DMS53 treated with DMSO at 0.1 percent for 48 hours (cell line): ENCODE measurements at regions not wholly inside any gene's neighbourhood (a gene's known extent, or its start where the extent isn't known, plus 50 kb on each side); places are given as distances from the start of the nearest gene placed in this dataset.

Experiments used
- DNase-seq: peaks from one replicate; lab custom pipeline; 2025; ENCODE audit not compliant: unreplicated experiment; lab: John Stamatoyannopoulos, UW

GRCh38 chr12:13597837-13598236 is 383.6 kb downstream of the GRIN2B start:
- no peak for DNase-seq

GRCh38 chr12:13597166-13597565 is 384.2 kb downstream of the GRIN2B start:
- no peak for DNase-seq

- no peak for DNase-seq
Measured at GRCh38 chr12:13596714-13597113, 384.7 kb downstream of the GRIN2B start.

- DNase-seq: no peak
Measured at GRCh38 chr12:13595536-13596443, 385.6 kb downstream of the GRIN2B start.

GRCh38 chr12:13594731-13595514 is 386.5 kb downstream of the GRIN2B start:
- DNase-seq: no peak

- DNase-seq: no peak
Measured at GRCh38 chr12:13592063-13592942, 389.1 kb downstream of the GRIN2B start.

- no peak for DNase-seq
Measured at GRCh38 chr12:13591488-13591887, 389.9 kb downstream of the GRIN2B start.

- no peak for DNase-seq
Measured at GRCh38 chr12:13591059-13591458, 390.3 kb downstream of the GRIN2B start.

GRCh38 chr12:13588574-13588973 is 392.0 kb downstream of the EMP1 start:
- no peak for DNase-seq

- no peak for DNase-seq
Measured at GRCh38 chr12:13587721-13588390, 391.3 kb downstream of the EMP1 start.

GRCh38 chr12:13586361-13586760 is 389.8 kb downstream of the EMP1 start:
- DNase-seq: no peak

GRCh38 chr12:13584541-13584940 is 388.0 kb downstream of the EMP1 start:
- DNase-seq: no peak

GRCh38 chr12:13583630-13584029 is 387.1 kb downstream of the EMP1 start:
- no peak for DNase-seq

- DNase-seq: no peak
Measured at GRCh38 chr12:13582421-13582820, 385.9 kb downstream of the EMP1 start.

- no peak for DNase-seq
Measured at GRCh38 chr12:13581031-13581430, 384.5 kb downstream of the EMP1 start.

- DNase-seq: no peak
Measured at GRCh38 chr12:13580206-13580605, 383.7 kb downstream of the EMP1 start.

- DNase-seq: no peak
Measured at GRCh38 chr12:13576935-13577500, 380.5 kb downstream of the EMP1 start.

- DNase-seq: no peak
Measured at GRCh38 chr12:13573698-13574321, 377.3 kb downstream of the EMP1 start.

- no peak for DNase-seq
Measured at GRCh38 chr12:13571035-13571434, 374.5 kb downstream of the EMP1 start.
